B cell (primary cell): ENCODE measurements at regions not wholly inside any gene's neighbourhood (a gene's known extent, or its start where the extent isn't known, plus 50 kb on each side); places are given as distances from the start of the nearest gene placed in this dataset.

Experiments
- CTCF ChIP-seq: fragments of 200-600 bp; IDR thresholded peaks from one replicate; pipeline ENCODE4 v1.8.0; 2022; ENCODE audit warnings: antibody characterized with exemption, mild to moderate bottlenecking
- EZH2 ChIP-seq: IDR thresholded peaks from 2 replicates; pipeline ENCODE4 v1.6.1; 2012; ENCODE audit warnings: borderline replicate concordance, low read depth, mild to moderate bottlenecking, moderate library complexity, low read length; ENCODE audit not compliant: insufficient read depth, poor library complexity, severe bottlenecking

GRCh38 chr9:99287641-99288040 is 65.6 kb downstream of the SEC61B start:
- TF ChIP-seq CTCF = no peak
- TF ChIP-seq EZH2 = no peak
